HG02678 (cell line): ENCODE measurements at regions not wholly inside any gene's neighbourhood (a gene's known extent, or its start where the extent isn't known, plus 50 kb on each side); places are given as distances from the start of the nearest gene placed in this dataset.
"Not testable (repeated sequence)": the region's sequence is repeated elsewhere in the genome, so short reads cannot be mapped to it uniquely, and the experiment has no call there.

Source experiments
- ATAC-seq: cut with Tn5 transposase; IDR thresholded peaks from one replicate; pipeline ENCODE4 v1.9.1; 2021; ENCODE audit warnings: mild to moderate bottlenecking, moderate library complexity; ENCODE audit not compliant: unreplicated experiment

GRCh38 chr4:155592179-155592937, 74.3 kb upstream of the GUCY1A1 start:
- no peak for ATAC-seq

- ATAC-seq, result no peak
These were observed 74.9 kb upstream of the GUCY1A1 start for GRCh38 chr4:155591738-155592143.

GRCh38 chr4:155590796-155591585, 75.7 kb upstream of the GUCY1A1 start:
- no peak for ATAC-seq

GRCh38 chr4:155588437-155588836, 78.2 kb upstream of the GUCY1A1 start:
- ATAC-seq, result no peak

GRCh38 chr4:155587766-155588165, 78.9 kb upstream of the GUCY1A1 start:
- no peak for ATAC-seq

- no peak for ATAC-seq
These were observed 83.6 kb upstream of the GUCY1A1 start for GRCh38 chr4:155582971-155583437.

- no peak for ATAC-seq
These were observed 84.6 kb upstream of the GUCY1A1 start for GRCh38 chr4:155582041-155582440.

GRCh38 chr4:155578726-155579370, 87.8 kb upstream of the GUCY1A1 start:
- no peak for ATAC-seq

- no peak for ATAC-seq
These were observed 88.4 kb upstream of the GUCY1A1 start for GRCh38 chr4:155578219-155578618.

- not testable (repeated sequence) for ATAC-seq
These were observed 92.3 kb upstream of the GUCY1A1 start for GRCh38 chr4:155574329-155574728.

- ATAC-seq, result no peak
These were observed 93.5 kb upstream of the GUCY1A1 start for GRCh38 chr4:155573126-155573525.

- no peak for ATAC-seq
These were observed 94.4 kb upstream of the GUCY1A1 start for GRCh38 chr4:155572106-155572703.

- no peak for ATAC-seq
These were observed 95.3 kb upstream of the GUCY1A1 start for GRCh38 chr4:155571184-155571944.

GRCh38 chr4:155570661-155571060, 96.0 kb upstream of the GUCY1A1 start:
- ATAC-seq, result no peak

GRCh38 chr4:155569960-155570515, 96.6 kb upstream of the GUCY1A1 start:
- ATAC-seq, result no peak

- no peak for ATAC-seq
These were observed 97.2 kb upstream of the GUCY1A1 start for GRCh38 chr4:155569471-155569870.

GRCh38 chr4:155568641-155569220, 97.9 kb upstream of the GUCY1A1 start:
- no peak for ATAC-seq

GRCh38 chr4:155566354-155566753, 100.3 kb upstream of the GUCY1A1 start:
- ATAC-seq, result no peak

GRCh38 chr4:155565776-155566175, 100.9 kb upstream of the GUCY1A1 start:
- ATAC-seq, result no peak

- ATAC-seq, result no peak
These were observed 101.3 kb upstream of the GUCY1A1 start for GRCh38 chr4:155565330-155565729.
